ENCODE measurements at regions not wholly inside any gene's neighbourhood (a gene's known extent, or its start where the extent isn't known, plus 50 kb on each side); places are given as distances from the start of the nearest gene placed in this dataset.

GRCh38 chr10:93236393-93237040 is 162.8 kb downstream of the CYP26A1 start:
- TF ChIP-seq POLR2AphosphoS5 (IDR thresholded peaks at IDR 0.05) (no peak), CTCF (IDR thresholded peaks at IDR 0.05 in 8 of 11, conservative IDR thresholded peaks at IDR 0.05 in 3 of 11) (no peak), POLR2A (IDR thresholded peaks at IDR 0.05) (no peak)
